ENCODE measurements at regions not wholly inside any gene's neighbourhood (a gene's known extent, or its start where the extent isn't known, plus 50 kb on each side); places are given as distances from the start of the nearest gene placed in this dataset.

GRCh38 chr15:95512906-95513305, 817.6 kb upstream of the NR2F2 start:
- Histone ChIP-seq H3K4me3 (replicated peaks in 1 of 4; ENCODE audit: control extremely low read depth in 1 of 4, insufficient read depth in 1 of 4, low read depth in 3 of 4, low read length in 4 of 4) (no peak overlapping the region), H4K20me1 (ENCODE audit: control insufficient read depth, extremely low read depth, insufficient read depth, low read length) (no peaks in the 10 kb centered on the region), H3K4me2 (ENCODE audit: extremely low read depth, insufficient read depth, low read length) (no peak overlapping the region), H3K79me2 (ENCODE audit: control insufficient read depth, insufficient read depth, low read length) (no peaks in the 10 kb centered on the region), H3K27me3 (ENCODE audit: control insufficient read depth, insufficient read depth, low read length) (no peaks in the 10 kb centered on the region), H3K27ac (ENCODE audit: insufficient read depth, low read length) (no peak overlapping the region), H3K4me1 (ENCODE audit: control insufficient read depth, extremely low read depth, insufficient read depth, low read length) (no peaks in the 10 kb centered on the region), H2AFZ (ENCODE audit: low read length) (no peak overlapping the region), H3K9ac (ENCODE audit: insufficient read depth, low read length) (no peak overlapping the region), H3K36me3 (ENCODE audit: control insufficient read depth, insufficient read depth, low read length) (no peaks in the 10 kb centered on the region), H3K9me3 (ENCODE audit: control insufficient read depth, insufficient read depth, low read depth, low read length) (no peaks in the 10 kb centered on the region)
- TF ChIP-seq EZH2 (IDR thresholded peaks at IDR 0.05; ENCODE audit: low read length, missing control alignments) (no peak), CTCF (conservative IDR thresholded peaks at IDR 0.05 in 1 of 2, IDR thresholded peaks at IDR 0.05 in 1 of 2; ENCODE audit: low read depth in 1 of 2, low read length in 2 of 2) (no peak)
- DNase-seq (ENCODE audit: low read depth in 2 of 2), result no peak

- Histone ChIP-seq H2AFZ (ENCODE audit: low read length) (no peak overlapping the region), H3K9me3 (ENCODE audit: control insufficient read depth, insufficient read depth, low read depth, low read length) (no peaks in the 10 kb centered on the region), H3K79me2 (ENCODE audit: control insufficient read depth, insufficient read depth, low read length) (no peaks in the 10 kb centered on the region), H3K27ac (ENCODE audit: insufficient read depth, low read length) (no peak overlapping the region), H3K4me3 (replicated peaks in 1 of 4; ENCODE audit: control extremely low read depth in 1 of 4, insufficient read depth in 1 of 4, low read depth in 3 of 4, low read length in 4 of 4) (no peak overlapping the region), H3K4me1 (ENCODE audit: control insufficient read depth, extremely low read depth, insufficient read depth, low read length) (no peaks in the 10 kb centered on the region), H4K20me1 (ENCODE audit: control insufficient read depth, extremely low read depth, insufficient read depth, low read length) (no peaks in the 10 kb centered on the region), H3K9ac (ENCODE audit: insufficient read depth, low read length) (no peak overlapping the region), H3K27me3 (ENCODE audit: control insufficient read depth, insufficient read depth, low read length) (no peaks in the 10 kb centered on the region), H3K36me3 (ENCODE audit: control insufficient read depth, insufficient read depth, low read length) (no peaks in the 10 kb centered on the region), H3K4me2 (ENCODE audit: extremely low read depth, insufficient read depth, low read length) (no peak overlapping the region)
- TF ChIP-seq EZH2 (IDR thresholded peaks at IDR 0.05; ENCODE audit: low read length, missing control alignments), result no peak
- no peak for TF ChIP-seq CTCF (conservative IDR thresholded peaks at IDR 0.05 in 1 of 2, IDR thresholded peaks at IDR 0.05 in 1 of 2; ENCODE audit: low read depth in 1 of 2, low read length in 2 of 2)
- DNase-seq (ENCODE audit: low read depth in 2 of 2), result no peak
Observed at GRCh38 chr15:95519887-95520286, 810.6 kb upstream of the NR2F2 start.

- H3K9me3 ChIP-seq (ENCODE audit: control insufficient read depth, insufficient read depth, low read depth, low read length), result no peaks in the 10 kb centered on the region
- TF ChIP-seq CTCF (conservative IDR thresholded peaks at IDR 0.05 in 1 of 2, IDR thresholded peaks at IDR 0.05 in 1 of 2; ENCODE audit: low read depth in 1 of 2, low read length in 2 of 2), result no peak
- no peaks in the 10 kb centered on the region for H4K20me1 ChIP-seq (ENCODE audit: control insufficient read depth, extremely low read depth, insufficient read depth, low read length)
- H3K27ac ChIP-seq (ENCODE audit: insufficient read depth, low read length), result no peak overlapping the region
- no peak overlapping the region for H3K4me2 ChIP-seq (ENCODE audit: extremely low read depth, insufficient read depth, low read length)
- no peak overlapping the region for H3K4me3 ChIP-seq (replicated peaks in 1 of 4; ENCODE audit: control extremely low read depth in 1 of 4, insufficient read depth in 1 of 4, low read depth in 3 of 4, low read length in 4 of 4)
- H3K9ac ChIP-seq (ENCODE audit: insufficient read depth, low read length), result no peak overlapping the region
- no peaks in the 10 kb centered on the region for H3K27me3 ChIP-seq (ENCODE audit: control insufficient read depth, insufficient read depth, low read length)
- peak in 1 of 2 donors; percentile 49 for DNase-seq (ENCODE audit: low read depth in 2 of 2)
- H3K36me3 ChIP-seq (ENCODE audit: control insufficient read depth, insufficient read depth, low read length), result no peaks in the 10 kb centered on the region
- H3K4me1 ChIP-seq (ENCODE audit: control insufficient read depth, extremely low read depth, insufficient read depth, low read length), result no peaks in the 10 kb centered on the region
- no peak overlapping the region for H2AFZ ChIP-seq (ENCODE audit: low read length)
- no peaks in the 10 kb centered on the region for H3K79me2 ChIP-seq (ENCODE audit: control insufficient read depth, insufficient read depth, low read length)
Observed at GRCh38 chr15:95520511-95520910, 810.0 kb upstream of the NR2F2 start.

Measured in fibroblast of lung (primary cell).